ENCODE measurements at regions not wholly inside any gene's neighbourhood (a gene's known extent, or its start where the extent isn't known, plus 50 kb on each side); places are given as distances from the start of the nearest gene placed in this dataset.

DNA sequence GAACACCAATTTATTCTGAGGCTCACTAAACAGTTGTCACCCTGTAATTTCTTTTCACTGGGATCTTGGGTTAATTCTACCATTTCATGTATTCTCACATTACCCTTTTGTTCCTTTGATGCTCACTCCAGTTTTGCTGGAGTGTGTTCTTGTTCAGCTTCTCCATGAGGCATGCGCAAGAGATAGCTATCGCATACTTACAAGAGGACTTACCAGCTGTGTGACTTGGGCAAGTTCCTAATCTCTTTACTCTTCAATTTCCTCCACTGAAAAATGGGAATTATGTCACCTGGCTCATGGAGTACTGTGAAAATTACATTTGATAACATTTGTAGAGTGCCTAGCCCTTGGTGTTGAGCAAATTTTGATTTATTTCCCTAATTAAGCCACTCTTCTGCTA is 56.5 kb upstream of the JDP2 start:
- DNase-seq (ENCODE audit: low read depth): no peak

DNA sequence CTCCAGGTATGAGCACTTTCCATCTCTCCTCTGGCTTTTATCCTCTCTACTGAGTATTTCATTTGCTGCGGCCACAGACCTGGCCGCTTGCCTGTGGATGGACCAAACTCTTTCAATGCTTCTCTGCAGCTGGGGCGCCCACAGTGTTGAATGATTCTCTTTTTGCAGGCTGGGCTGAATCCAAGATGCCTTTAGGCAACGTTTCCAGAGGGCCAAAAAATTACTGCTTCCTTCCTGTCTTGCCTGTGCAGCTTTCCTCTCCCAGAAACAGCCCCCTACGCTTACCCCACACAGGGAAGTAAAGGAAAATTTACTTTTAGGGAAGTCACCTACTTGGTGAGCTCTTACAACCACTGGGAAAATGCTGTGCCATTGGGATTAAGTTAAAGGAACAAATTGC is 55.6 kb upstream of the JDP2 start:
- DNase-seq (ENCODE audit: low read depth): no peak

DNA sequence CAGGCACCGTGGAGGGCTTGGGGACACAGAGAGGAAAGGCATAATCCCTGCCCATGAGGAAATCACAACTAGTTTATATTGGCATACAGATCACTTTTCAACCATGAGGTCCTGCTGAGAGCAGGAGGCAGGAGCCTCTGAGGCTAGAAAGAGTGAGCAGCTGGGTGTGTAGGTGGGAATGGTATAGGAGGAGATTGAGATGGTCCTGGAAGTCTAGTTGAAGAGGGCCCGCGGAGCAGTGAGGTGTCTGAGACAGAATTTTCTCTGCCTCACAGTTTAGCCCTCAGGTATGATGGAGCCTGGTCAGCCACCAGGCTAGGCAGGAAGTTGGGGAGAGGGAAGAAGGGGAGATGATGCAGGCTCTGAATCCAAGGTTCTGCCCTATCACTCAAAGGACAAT is 54.7 kb upstream of the JDP2 start:
- no peak for DNase-seq (ENCODE audit: low read depth)

DNA sequence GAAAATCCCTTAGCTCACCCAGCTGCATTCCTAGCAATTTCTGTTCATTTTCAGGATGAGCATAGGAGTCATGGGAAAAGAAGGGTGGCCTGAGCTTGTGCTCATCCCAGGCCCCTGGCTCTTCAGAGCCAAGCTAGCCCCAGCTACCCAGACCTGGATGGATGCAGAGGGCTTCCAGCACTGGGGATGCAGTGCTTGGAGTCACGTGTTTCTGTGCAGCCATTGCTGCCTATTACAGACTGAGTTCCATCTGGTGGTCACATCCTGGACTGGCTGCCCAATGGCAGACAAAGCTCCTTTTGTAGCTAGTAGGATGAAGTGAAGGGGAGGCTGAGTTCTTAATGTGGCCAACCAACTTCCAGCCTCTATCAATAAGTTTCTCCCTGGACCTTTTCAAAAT is 54.2 kb upstream of the JDP2 start:
- DNase-seq (ENCODE audit: low read depth): no peak

DNA sequence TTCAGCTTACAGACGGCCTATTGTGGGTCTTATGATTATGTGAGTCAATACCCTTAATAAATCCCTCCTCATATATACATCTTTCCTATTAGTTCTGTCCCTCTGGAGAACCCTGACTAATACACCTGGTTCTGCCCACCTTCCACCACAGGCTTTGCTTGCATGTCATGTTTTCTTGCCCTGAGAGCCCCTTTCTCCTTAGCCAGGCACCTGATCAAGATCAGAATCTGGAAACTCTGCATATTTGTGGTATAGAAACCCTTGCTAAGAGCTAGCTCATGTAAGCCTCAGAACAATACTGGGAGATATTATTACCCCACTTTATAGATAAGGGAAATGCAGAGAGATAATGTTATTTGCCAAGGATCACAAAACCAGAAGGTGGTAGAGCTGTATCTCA is 52.9 kb upstream of the JDP2 start:
- no peak for DNase-seq (ENCODE audit: low read depth)

DNA sequence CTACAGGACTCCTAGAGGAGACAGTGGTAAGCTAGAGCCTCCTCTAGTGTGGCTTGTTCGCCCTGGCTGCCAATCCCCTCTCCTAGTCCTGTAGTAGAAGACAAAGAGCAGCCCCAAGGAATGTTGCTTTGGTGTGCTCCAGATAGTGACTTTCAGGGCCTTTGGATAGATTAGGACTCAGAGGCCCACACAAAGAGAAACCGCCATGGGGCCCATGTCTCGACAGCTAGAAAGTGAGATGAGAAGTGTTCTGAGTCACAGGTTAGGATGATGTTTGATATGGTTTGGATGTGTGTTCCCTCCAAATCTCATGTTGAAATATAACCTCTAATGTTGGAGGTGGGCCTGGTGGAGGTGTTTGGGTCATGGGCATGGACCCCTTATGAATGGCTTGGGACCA is 51.8 kb upstream of the JDP2 start:
- DNase-seq (ENCODE audit: low read depth): no peak
